ENCODE measurements at regions not wholly inside any gene's neighbourhood (a gene's known extent, or its start where the extent isn't known, plus 50 kb on each side); places are given as distances from the start of the nearest gene placed in this dataset.

- no peak overlapping the region for H3K56ac ChIP-seq (replicated peaks; ENCODE audit: insufficient read length, low read depth, low read length)
- H3K4me3 ChIP-seq (ENCODE audit: extremely low read depth in 1 of 4, insufficient read depth in 2 of 4, low read depth in 3 of 4, low read length in 4 of 4): no peak overlapping the region
- no peak overlapping the region for H4K5ac ChIP-seq (ENCODE audit: insufficient read length, low read depth, low read length)
- H3K14ac ChIP-seq (ENCODE audit: insufficient read length): no peak overlapping the region
- H4K20me1 ChIP-seq (replicated peaks in 1 of 2; ENCODE audit: control insufficient read depth in 1 of 2, insufficient read depth in 2 of 2, low read length in 2 of 2): no peaks in the 10 kb centered on the region
- no peak overlapping the region for H2BK120ac ChIP-seq (replicated peaks; ENCODE audit: low read depth, low read length)
- H3K27me3 ChIP-seq (replicated peaks in 1 of 4; ENCODE audit: control insufficient read depth in 3 of 4, extremely low read depth in 1 of 4, insufficient read depth in 3 of 4, low read length in 3 of 4): no peaks in the 10 kb centered on the region
- H3K4me2 ChIP-seq (ENCODE audit: insufficient read depth in 1 of 2, low read depth in 2 of 2, low read length in 2 of 2): no peak overlapping the region
- H2BK20ac ChIP-seq (ENCODE audit: low read length): no peak overlapping the region
- CTCF ChIA-PET (ENCODE audit: partially characterized antibody): interaction anchor here (1.1 to 1.4 kb wide), 2 partner anchors 20 to 140 kb away, joined by 3 to 4 read pairs; no protein-coding TSS in a partner anchor
- no peaks in the 10 kb centered on the region for H3K23me2 ChIP-seq (ENCODE audit: low read depth, low read length)
- DNase-seq (ENCODE audit: low read depth in 1 of 2, low spot score in 2 of 2): no peak
- H4K8ac ChIP-seq (ENCODE audit: extremely low read depth, insufficient read depth, low read length): no peak overlapping the region
- H3K23ac ChIP-seq (ENCODE audit: insufficient read length): no peak overlapping the region
- H2AFZ ChIP-seq (ENCODE audit: low read length): no peak overlapping the region
- no peak for FAIRE-seq
- no peak overlapping the region for H3K27ac ChIP-seq (ENCODE audit: low read depth, low read length)
- POLR2A ChIA-PET (ENCODE audit: partially characterized antibody): interaction anchor here (0.6 kb wide), 1 partner anchor 18 kb away, joined by 3 read pairs; no protein-coding TSS in a partner anchor
- H2BK15ac ChIP-seq (ENCODE audit: low read length): no peak overlapping the region
- H3K18ac ChIP-seq (ENCODE audit: extremely low read depth, low read length): no peak overlapping the region
- H4K91ac ChIP-seq (replicated peaks; ENCODE audit: insufficient read length, low read length): no peak overlapping the region
- peaks cover 0 to 3% (median 0%) of the 10 kb centered on the region in 4 experiments; a peak in 1 of 7 replicates for H3K4me1 ChIP-seq (replicated peaks in 1 of 4; ENCODE audit: control insufficient read depth in 3 of 4, insufficient read depth in 4 of 4, low read length in 3 of 4)
- H2BK5ac ChIP-seq (ENCODE audit: low read depth, low read length): no peak overlapping the region
- H3K36me3 ChIP-seq (ENCODE audit: control insufficient read depth in 2 of 4, insufficient read depth in 4 of 4, low read length in 3 of 4): no peaks in the 10 kb centered on the region; a peak in 1 of 8 replicates
- peak overlapping the region; percentile 53 for H3K4ac ChIP-seq (replicated peaks; ENCODE audit: insufficient read length, low read depth, low read length)
- H2AK5ac ChIP-seq (ENCODE audit: low read depth, low read length): no peak overlapping the region
- H3K9ac ChIP-seq (replicated peaks in 1 of 4; ENCODE audit: extremely low read depth in 1 of 4, low read depth in 3 of 4, low read length in 3 of 4): no peak overlapping the region
- no peaks in the 10 kb centered on the region for H3K79me1 ChIP-seq (ENCODE audit: low read depth, low read length)
- no peaks in the 10 kb centered on the region for H3K79me2 ChIP-seq (ENCODE audit: control insufficient read depth in 1 of 2, insufficient read depth in 2 of 2, low read length in 2 of 2)
- H2BK12ac ChIP-seq (ENCODE audit: low read depth, low read length): no peak overlapping the region
- WGBS, 2 experiments (ENCODE audit: extremely low coverage in 1 of 2, insufficient coverage in 1 of 2, insufficient read length in 1 of 2, insufficient replicate concordance in 2 of 2, low coverage in 1 of 2, low lambda C conversion rate in 2 of 2, missing lambda C conversion rate in 1 of 2): 97% methylated on average over 3 of the region's 3 CpGs; no CpG with 5 or more reads in 1 of the 2 experiments
- no peaks in the 10 kb centered on the region for H3K9me3 ChIP-seq (ENCODE audit: insufficient read depth in 2 of 2, low read depth in 1 of 2, low read length in 1 of 2)
- no peak for TF ChIP-seq PHF8 (conservative IDR thresholded peaks at IDR 0.05; ENCODE audit: low read depth, low read length)
- no peak for TF ChIP-seq KDM4A (IDR thresholded peaks at IDR 0.05; ENCODE audit: low read depth, low read length, severe bottlenecking)
- no peak for TF ChIP-seq RFX5 (IDR thresholded peaks at IDR 0.05; ENCODE audit: borderline replicate concordance, low read depth, low read length)
- no peak for TF ChIP-seq E2F6 (IDR thresholded peaks at IDR 0.05)
- TF ChIP-seq EP300 (IDR thresholded peaks at IDR 0.05; ENCODE audit: borderline replicate concordance in 1 of 2, low read depth in 2 of 2, low read length in 2 of 2): no peak
- no peak for TF ChIP-seq ZNF274 (IDR thresholded peaks at IDR 0.05; ENCODE audit: borderline replicate concordance, extremely low read depth, low read length)
- TF ChIP-seq TCF12 (IDR thresholded peaks at IDR 0.05; ENCODE audit: low read depth, low read length): no peak
- no peak for TF ChIP-seq CHD2 (IDR thresholded peaks at IDR 0.05; ENCODE audit: low read length)
Measured at GRCh38 chr4:81607950-81608349, 136.2 kb upstream of the RASGEF1B start.

Measured in H1 (cell line).